Panc1 (cell line): ENCODE measurements at regions not wholly inside any gene's neighbourhood (a gene's known extent, or its start where the extent isn't known, plus 50 kb on each side); places are given as distances from the start of the nearest gene placed in this dataset.

Experiments used
- ATAC-seq: fragments of 200-7000 bp; cut with Tn5 transposase; 2 replicates; pipeline ENCODE4 v1.9.1; 2020; ENCODE audit warnings: mild to moderate bottlenecking, moderate library complexity
- BruUV-seq: library from RNA; stranded (reverse); fragments of 400-500 nt; replicated peaks from 2 replicates; lab custom pipeline; 2021; lab: Mats Ljungman, UMichigan
- CTCF ChIA-PET: fragments of 300-600 bp; sonication (Branson Sonifier 250); formaldehyde crosslinking; loops from one replicate; lab custom pipeline; 2022; ENCODE audit warnings: antibody characterized with exemption; lab: Charles Lee
- POLR2A ChIA-PET: fragments of 300-600 bp; sonication (Branson Sonifier 250); formaldehyde crosslinking; loops from one replicate; lab custom pipeline; 2022; ENCODE audit warnings: antibody characterized with exemption; lab: Charles Lee
- DNase-seq: peaks from one replicate; pipeline ENCODE4 v3.0.0-alpha.2; 2010; ENCODE audit warnings: low read depth, low spot score
- H3K27ac ChIP-seq: 2 replicates; pipeline ENCODE4 v1.5.1; 2011; ENCODE audit warnings: mild to moderate bottlenecking, low read length, inconsistent platforms
- H3K27me3 ChIP-seq: fragments of 200-500 bp; sonication (Bioruptor generic); 2 replicates; pipeline ENCODE4 v1.6.0; 2014; ENCODE audit warnings: low read length, inconsistent platforms; ENCODE audit not compliant: control insufficient read depth, insufficient read depth
- H3K36me3 ChIP-seq: fragments of 200-500 bp; sonication (Bioruptor generic); 2 replicates; pipeline ENCODE4 v1.5.1; 2014; ENCODE audit warnings: inconsistent platforms, mild to moderate bottlenecking, low read length, moderate library complexity; ENCODE audit not compliant: control insufficient read depth, insufficient read depth
- H3K4me1 ChIP-seq: 2 replicates; pipeline ENCODE4 v1.5.1; 2011; ENCODE audit warnings: inconsistent platforms, mild to moderate bottlenecking, low read length, moderate library complexity; ENCODE audit not compliant: control insufficient read depth, insufficient read depth
- H3K4me3 ChIP-seq, 2 experiments: 2 replicates each; pipeline ENCODE4 v1.5.1; 2011 to 2012; ENCODE audit warnings: low read depth in 2 of 2, low read length in 2 of 2, mild to moderate bottlenecking in 2 of 2, inconsistent platforms in 1 of 2, moderate library complexity in 1 of 2
- H3K9me3 ChIP-seq: fragments of 200-500 bp; sonication (Bioruptor generic); 2 replicates; pipeline ENCODE4 v1.5.1; 2014; ENCODE audit warnings: low read depth, mild to moderate bottlenecking, inconsistent platforms, low read length, moderate library complexity; ENCODE audit not compliant: control insufficient read depth, insufficient read depth
- CTCF ChIP-seq: fragments of 450-650 bp; IDR thresholded peaks from 2 replicates; pipeline ENCODE4 v1.5.1; 2017; ENCODE audit warnings: mild to moderate bottlenecking
- POLR2AphosphoS5 ChIP-seq: IDR thresholded peaks from 2 replicates; pipeline ENCODE4 v1.6.1; 2012; ENCODE audit warnings: mild to moderate bottlenecking, low read depth, low read length, moderate library complexity
- REST ChIP-seq, 2 experiments: IDR thresholded peaks; 2 replicates each; pipeline ENCODE4 v1.6.1; 2011 to 2012; ENCODE audit warnings: low read depth in 2 of 2, control low read depth in 1 of 2, low read length in 1 of 2, mild to moderate bottlenecking in 1 of 2, moderate library complexity in 1 of 2; ENCODE audit not compliant: insufficient read depth in 1 of 2
- SIN3A ChIP-seq: IDR thresholded peaks from 2 replicates; pipeline ENCODE4 v1.6.1; 2012; ENCODE audit warnings: low read depth, mild to moderate bottlenecking, low read length, moderate library complexity, borderline replicate concordance; ENCODE audit not compliant: insufficient read depth
- TCF7L2 ChIP-seq: IDR thresholded peaks from 2 replicates; pipeline ENCODE4 v1.6.1; 2011; ENCODE audit warnings: mild to moderate bottlenecking, low read depth, low read length, inconsistent platforms
- in situ Hi-C: cut with HindIII; loops from 2 replicates; pipeline ENCODE4 v1.10.0; 2016; ENCODE audit warnings: low sequenced_read_pairs, low pct_unique_long_range_greater_than_20kb
- intact Hi-C: fragments of 100-400 bp; cut with micrococcal nuclease; formaldehyde crosslinking; loops from one replicate; pipeline ENCODE4 v1.10.0; 2022; ENCODE audit not compliant: unreplicated experiment

- Histone ChIP-seq H3K36me3 (no peaks in the 10 kb centered on the region), H3K4me3 (no peak overlapping the region), H3K27ac (no peak overlapping the region), H3K9me3 (no peaks in the 10 kb centered on the region), H3K27me3 (no peaks in the 10 kb centered on the region), H3K4me1 (no peaks in the 10 kb centered on the region)
- in situ Hi-C loops = no loop called here
- no TSS peak for BruUV-seq
- CTCF ChIA-PET = no interaction called here
- ATAC-seq = no peak
- DNase-seq = no peak
- intact Hi-C loops = no loop called here
- no peak for TF ChIP-seq REST (IDR thresholded peaks at IDR 0.05; ENCODE audit: insufficient read depth in 1 of 2, low read depth in 2 of 2, low read length in 1 of 2)
- TF ChIP-seq CTCF = no peak
- TF ChIP-seq TCF7L2 = no peak
- TF ChIP-seq SIN3A = no peak
- no peak for TF ChIP-seq POLR2AphosphoS5
- POLR2A ChIA-PET = no interaction called here
Observed at GRCh38 chr12:90683871-90684270, 271.1 kb downstream of the CCER1 start.

- H3K27me3 ChIP-seq = no peaks in the 10 kb centered on the region
- CTCF ChIA-PET = no interaction called here
- no peaks in the 10 kb centered on the region for H3K9me3 ChIP-seq
- DNase-seq = no peak
- H3K27ac ChIP-seq = no peak overlapping the region
- no TSS peak for BruUV-seq
- no peak overlapping the region for H3K4me3 ChIP-seq
- ATAC-seq = no peak
- POLR2A ChIA-PET = no interaction called here
- TF ChIP-seq CTCF (no peak), POLR2AphosphoS5 (no peak), TCF7L2 (no peak), SIN3A (no peak), REST (IDR thresholded peaks at IDR 0.05; ENCODE audit: insufficient read depth in 1 of 2, low read depth in 2 of 2, low read length in 1 of 2) (no peak)
- no peaks in the 10 kb centered on the region for H3K4me1 ChIP-seq
- no peaks in the 10 kb centered on the region for H3K36me3 ChIP-seq
- intact Hi-C loops = no loop called here
- in situ Hi-C loops = no loop called here
Observed at GRCh38 chr12:90682398-90682797, 272.6 kb downstream of the CCER1 start.
